MM.1S (cell line): ENCODE measurements at regions not wholly inside any gene's neighbourhood (a gene's known extent, or its start where the extent isn't known, plus 50 kb on each side); places are given as distances from the start of the nearest gene placed in this dataset.

Source experiments
- EZH2 ChIP-seq: fragments of 300-600 bp; sonication (generic); optimal IDR thresholded peaks from 2 replicates; pipeline ENCODE3; 2017; ENCODE audit warnings: low read depth, mild to moderate bottlenecking, antibody characterized with exemption, low read length, mixed read lengths
- TF ChIP-seq, protein P1 (sequence below): fragments of 300-600 bp; sonication (generic); IDR thresholded peaks from 2 replicates; pipeline ENCODE4 v1.5.1; 2016; ENCODE audit warnings: antibody characterized with exemption, low read length, mixed read lengths

DNA sequence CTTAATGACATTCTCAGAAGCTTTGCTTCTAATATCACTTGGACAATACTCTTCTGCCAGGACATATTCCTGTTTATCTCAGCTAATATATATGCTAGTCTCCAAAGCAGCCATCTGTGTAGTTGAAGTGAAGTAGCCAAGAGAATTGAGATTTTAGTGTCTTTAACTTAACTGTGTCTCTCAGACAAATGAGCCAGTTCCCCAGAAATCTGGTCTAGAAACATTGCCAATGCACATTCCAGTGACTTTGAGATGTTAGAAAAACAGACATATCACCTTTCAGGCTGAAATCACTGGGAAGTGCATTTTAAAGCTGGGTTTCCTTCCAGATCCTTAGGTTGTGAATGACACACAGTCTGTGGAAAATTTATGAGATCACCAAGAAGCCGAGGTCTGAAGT is 114.6 kb downstream of the MTX3 start:
- TF ChIP-seq EZH2 = no peak
- TF ChIP-seq, protein P1, sequence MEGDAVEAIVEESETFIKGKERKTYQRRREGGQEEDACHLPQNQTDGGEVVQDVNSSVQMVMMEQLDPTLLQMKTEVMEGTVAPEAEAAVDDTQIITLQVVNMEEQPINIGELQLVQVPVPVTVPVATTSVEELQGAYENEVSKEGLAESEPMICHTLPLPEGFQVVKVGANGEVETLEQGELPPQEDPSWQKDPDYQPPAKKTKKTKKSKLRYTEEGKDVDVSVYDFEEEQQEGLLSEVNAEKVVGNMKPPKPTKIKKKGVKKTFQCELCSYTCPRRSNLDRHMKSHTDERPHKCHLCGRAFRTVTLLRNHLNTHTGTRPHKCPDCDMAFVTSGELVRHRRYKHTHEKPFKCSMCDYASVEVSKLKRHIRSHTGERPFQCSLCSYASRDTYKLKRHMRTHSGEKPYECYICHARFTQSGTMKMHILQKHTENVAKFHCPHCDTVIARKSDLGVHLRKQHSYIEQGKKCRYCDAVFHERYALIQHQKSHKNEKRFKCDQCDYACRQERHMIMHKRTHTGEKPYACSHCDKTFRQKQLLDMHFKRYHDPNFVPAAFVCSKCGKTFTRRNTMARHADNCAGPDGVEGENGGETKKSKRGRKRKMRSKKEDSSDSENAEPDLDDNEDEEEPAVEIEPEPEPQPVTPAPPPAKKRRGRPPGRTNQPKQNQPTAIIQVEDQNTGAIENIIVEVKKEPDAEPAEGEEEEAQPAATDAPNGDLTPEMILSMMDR = no peak
